Kidney (tissue), 13 donors: ENCODE measurements at regions not wholly inside any gene's neighbourhood (a gene's known extent, or its start where the extent isn't known, plus 50 kb on each side); places are given as distances from the start of the nearest gene placed in this dataset.

Experiments used
- DNase-seq, 5 donors: peaks; one replicate each; pipeline ENCODE4 v3.0.0-alpha.2; 2013 to 2020
- FAIRE-seq: peaks from 2 replicates; lab custom pipeline; 2012; peaks lifted over from hg19 to GRCh38; lab: Jason Lieb, UNC
- H3K27ac ChIP-seq, 2 donors: one replicate each; pipeline ENCODE4 v1.7.0; 2013; ENCODE audit warnings: low read depth in 2 of 2, low read length in 2 of 2, inconsistent platforms in 1 of 2
- H3K27me3 ChIP-seq: one replicate; pipeline ENCODE4 v1.7.1; 2013; ENCODE audit warnings: low read length, inconsistent platforms; ENCODE audit not compliant: control insufficient read depth, insufficient read depth
- H3K36me3 ChIP-seq, 3 donors: one replicate each; pipeline versions ENCODE4 v1.7.0 to v1.7.1; 2013; ENCODE audit warnings: low read length in 3 of 3, control low read depth in 1 of 3, inconsistent platforms in 1 of 3; ENCODE audit not compliant: insufficient read depth in 3 of 3, control insufficient read depth in 2 of 3
- H3K4me1 ChIP-seq, 3 donors: one replicate each; pipeline versions ENCODE4 v1.7.0 to v1.7.1; 2013; ENCODE audit warnings: low read length in 3 of 3, inconsistent platforms in 1 of 3, low read depth in 1 of 3; ENCODE audit not compliant: control insufficient read depth in 2 of 3, insufficient read depth in 2 of 3
- H3K4me3 ChIP-seq, 3 donors: one replicate each; pipeline versions ENCODE4 v1.7.0 to v1.8.1; 2013; ENCODE audit warnings: low read length in 3 of 3, control low read depth in 1 of 3, inconsistent platforms in 1 of 3
- H3K9ac ChIP-seq, 3 donors: one replicate each; pipeline versions ENCODE4 v1.7.0 to v1.7.1; 2013; ENCODE audit warnings: low read length in 3 of 3, control low read depth in 1 of 3, inconsistent platforms in 1 of 3
- H3K9me3 ChIP-seq, 3 donors: one replicate each; pipeline versions ENCODE4 v1.7.0 to v1.7.1; 2013; ENCODE audit warnings: low read length in 3 of 3, control low read depth in 1 of 3, inconsistent platforms in 1 of 3; ENCODE audit not compliant: control insufficient read depth in 2 of 3, insufficient read depth in 1 of 3
- CTCF ChIP-seq: IDR thresholded peaks from 3 replicates; pipeline ENCODE4 v1.5.1; 2012; ENCODE audit warnings: mild to moderate bottlenecking, moderate library complexity, borderline replicate concordance; ENCODE audit not compliant: insufficient read depth; ENCODE audit errors: extremely low read depth
- intact Hi-C: fragments of 100-400 bp; cut with DNase I; formaldehyde crosslinking; loops from one replicate; pipeline ENCODE4 v1.11.1; 2022
- donor health status: control.
- donor health status: control.
- donor health status: control.
- donor health status: control.
- donor health status: control.
- donor health status: DM: yes; HTN: yes; CAD: no.
- donor health status: Normal renal cell carcinoma (clear cell type).

- no peak for TF ChIP-seq CTCF
- no peak overlapping the region for H3K4me3 ChIP-seq
- H3K9me3 ChIP-seq, result no peaks in the 10 kb centered on the region
- DNase-seq (no peak), FAIRE-seq (no peak)
- no peak overlapping the region for H3K27ac ChIP-seq
- intact Hi-C loops, result no loop called here
- no peak overlapping the region for H3K9ac ChIP-seq
- no peaks in the 10 kb centered on the region for H3K36me3 ChIP-seq
- no peaks in the 10 kb centered on the region for H3K27me3 ChIP-seq
- H3K4me1 ChIP-seq, result peaks cover 0 to 5% (median 0%) of the 10 kb centered on the region in 3 donors
Observed at GRCh38 chrX:10044021-10044420, 76.9 kb downstream of the CLDN34 start.

GRCh38 chrX:10045327-10046000, 78.3 kb downstream of the CLDN34 start:
- TF ChIP-seq CTCF, result no peak
- H3K27me3 ChIP-seq, result no peaks in the 10 kb centered on the region
- H3K9me3 ChIP-seq, result no peaks in the 10 kb centered on the region
- peaks cover 0 to 10% (median 0%) of the 10 kb centered on the region in 3 donors for H3K4me1 ChIP-seq
- intact Hi-C loops, result no loop called here
- no peaks in the 10 kb centered on the region for H3K36me3 ChIP-seq
- no peak for DNase-seq
- no peak for FAIRE-seq
- no peak overlapping the region for H3K9ac ChIP-seq
- H3K27ac ChIP-seq, result no peak overlapping the region
- no peak overlapping the region for H3K4me3 ChIP-seq

- no peak for DNase-seq
- no peaks in the 10 kb centered on the region for H3K9me3 ChIP-seq
- intact Hi-C loops, result no loop called here
- H3K27me3 ChIP-seq, result no peaks in the 10 kb centered on the region
- FAIRE-seq, result no peak
- H3K27ac ChIP-seq, result no peak overlapping the region
- H3K4me1 ChIP-seq, result peaks cover 0 to 7% (median 0%) of the 10 kb centered on the region in 3 donors
- no peak for TF ChIP-seq CTCF
- no peak overlapping the region for H3K4me3 ChIP-seq
- no peak overlapping the region for H3K9ac ChIP-seq
- no peaks in the 10 kb centered on the region for H3K36me3 ChIP-seq
Observed at GRCh38 chrX:10047133-10047532, 80.0 kb downstream of the CLDN34 start.

- H3K9ac ChIP-seq, result no peak overlapping the region
- peaks cover 0 to 7% (median 0%) of the 10 kb centered on the region in 3 donors for H3K4me1 ChIP-seq
- intact Hi-C loops, result no loop called here
Observed at GRCh38 chrX:10047631-10048030, 80.5 kb downstream of the CLDN34 start.

More at GRCh38 chrX:10047631-10048030, 80.5 kb downstream of the CLDN34 start:
- TF ChIP-seq CTCF, result no peak
- H3K27ac ChIP-seq, result no peak overlapping the region
- H3K9me3 ChIP-seq, result no peaks in the 10 kb centered on the region
- H3K27me3 ChIP-seq, result no peaks in the 10 kb centered on the region
- DNase-seq, result no peak
- H3K4me3 ChIP-seq, result no peak overlapping the region
- no peaks in the 10 kb centered on the region for H3K36me3 ChIP-seq
- FAIRE-seq, result no peak
